Spinal cord (tissue), 9 donors: ENCODE measurements at regions not wholly inside any gene's neighbourhood (a gene's known extent, or its start where the extent isn't known, plus 50 kb on each side); places are given as distances from the start of the nearest gene placed in this dataset.
A peak's percentile ranks its signal among the peaks of the same experiment; 100 is the strongest.
"Not testable (repeated sequence)": the region's sequence is repeated elsewhere in the genome, so short reads cannot be mapped to it uniquely, and the experiment has no call there.

ENCODE experiments used
- DNase-seq, 6 donors: peaks; one replicate each; pipeline versions ENCODE4 v3.0.0 to v3.0.0-alpha.2; 2013 to 2015; ENCODE audit warnings: low spot score in 6 of 6, low read depth in 4 of 6
- H3K27ac ChIP-seq: one replicate; pipeline ENCODE4 v1.5.1; 2013; ENCODE audit warnings: low read depth, low read length, control low read depth
- H3K27me3 ChIP-seq: one replicate; pipeline ENCODE4 v1.6.1; 2013; ENCODE audit warnings: low read length; ENCODE audit not compliant: control insufficient read depth, insufficient read depth
- H3K36me3 ChIP-seq: one replicate; pipeline ENCODE4 v1.6.1; 2013; ENCODE audit warnings: low read length; ENCODE audit not compliant: control insufficient read depth, insufficient read depth
- H3K4me1 ChIP-seq: one replicate; pipeline ENCODE4 v1.6.1; 2013; ENCODE audit warnings: low read length; ENCODE audit not compliant: control insufficient read depth, insufficient read depth
- H3K4me3 ChIP-seq: one replicate; pipeline ENCODE4 v1.5.1; 2013; ENCODE audit warnings: low read depth, low read length, control low read depth
- H3K9me3 ChIP-seq: one replicate; pipeline ENCODE4 v1.6.1; 2013; ENCODE audit warnings: low read length; ENCODE audit not compliant: control insufficient read depth, insufficient read depth
- WGBS: methylation state at CpG from one replicate; pipeline ENCODE4 v1.1.5; 2013; ENCODE audit warnings: missing lambda C conversion rate; ENCODE audit not compliant: insufficient coverage; 5-methylcytosine and 5-hydroxymethylcytosine counted together
- donor health status: healthy.

DNA sequence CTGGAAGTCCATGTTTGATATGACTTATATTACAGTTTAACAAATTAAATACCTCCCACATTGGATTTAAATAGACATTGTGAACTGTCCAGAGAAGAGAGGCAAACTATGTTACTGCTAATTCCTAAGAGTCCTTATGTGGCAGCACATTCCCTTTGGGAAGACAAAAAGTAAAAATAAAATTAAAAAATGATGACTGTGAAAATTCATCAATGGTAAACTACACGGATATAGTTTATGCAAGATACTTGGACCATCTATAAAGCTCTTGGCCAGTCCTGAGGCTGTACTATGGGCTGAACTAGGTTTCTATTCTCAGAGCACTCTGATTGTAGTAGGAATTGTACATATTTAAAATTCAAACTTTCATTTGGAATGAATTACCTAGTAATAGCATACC is 206.4 kb downstream of the LRRK2 start:
- Histone ChIP-seq H3K4me3 (no peak overlapping the region), H3K4me1 (no peaks in the 10 kb centered on the region), H3K9me3 (no peaks in the 10 kb centered on the region), H3K27ac (no peak overlapping the region), H3K36me3 (no peaks in the 10 kb centered on the region), H3K27me3 (no peaks in the 10 kb centered on the region)
- no CpG with 5 or more reads among the region's 1 CpG for WGBS
- DNase-seq: no peak

- no peak overlapping the region for H3K4me3 ChIP-seq
- WGBS: no CpG with 5 or more reads among the region's 2 CpGs
- DNase-seq: no peak
These were observed 210.5 kb downstream of the LRRK2 start for GRCh38 chr12:40435251-40435650.

DNA sequence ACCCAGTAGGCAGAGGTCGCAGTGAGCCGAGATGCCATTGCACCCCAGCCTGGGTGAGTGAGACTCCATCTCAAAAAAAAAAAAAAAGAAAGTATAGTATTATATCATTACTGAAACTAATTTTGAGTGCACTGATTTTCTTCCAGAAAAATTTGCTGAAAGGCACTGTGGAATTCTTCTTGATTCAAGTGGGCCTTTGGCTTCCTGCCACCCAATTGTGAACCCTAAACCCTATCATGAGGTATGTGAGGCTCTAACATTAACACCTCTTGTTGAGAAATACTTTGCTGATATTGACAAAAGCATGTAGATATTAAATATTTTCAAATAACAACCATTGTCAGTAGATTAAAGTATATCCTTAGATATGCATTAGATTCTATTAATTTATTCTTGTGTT is 211.2 kb downstream of the LRRK2 start:
- DNase-seq: no peak
- no CpG with 5 or more reads among the region's 2 CpGs for WGBS
- H3K9me3 ChIP-seq: no peaks in the 10 kb centered on the region
- H3K36me3 ChIP-seq: no peaks in the 10 kb centered on the region
- no peak overlapping the region for H3K27ac ChIP-seq
- no peaks in the 10 kb centered on the region for H3K4me1 ChIP-seq
- H3K4me3 ChIP-seq: no peak overlapping the region
- no peaks in the 10 kb centered on the region for H3K27me3 ChIP-seq

More at GRCh38 chr12:40435251-40435650, 210.5 kb downstream of the LRRK2 start:
- no peaks in the 10 kb centered on the region for H3K27me3 ChIP-seq
- no peaks in the 10 kb centered on the region for H3K36me3 ChIP-seq
- no peaks in the 10 kb centered on the region for H3K9me3 ChIP-seq
- H3K4me1 ChIP-seq: no peaks in the 10 kb centered on the region
- H3K27ac ChIP-seq: no peak overlapping the region

GRCh38 chr12:40436564-40436963 is 211.8 kb downstream of the LRRK2 start:
- no peak for DNase-seq
- H3K27ac ChIP-seq: no peak overlapping the region
- no peaks in the 10 kb centered on the region for H3K4me1 ChIP-seq
- WGBS: no CpG with 5 or more reads among the region's 3 CpGs
- no peaks in the 10 kb centered on the region for H3K27me3 ChIP-seq
- no peaks in the 10 kb centered on the region for H3K9me3 ChIP-seq
- H3K4me3 ChIP-seq: no peak overlapping the region
- no peaks in the 10 kb centered on the region for H3K36me3 ChIP-seq

GRCh38 chr12:40439771-40440492 is 215.1 kb downstream of the LRRK2 start:
- Histone ChIP-seq H3K4me3 (no peak overlapping the region), H3K4me1 (no peaks in the 10 kb centered on the region), H3K9me3 (no peaks in the 10 kb centered on the region), H3K36me3 (no peaks in the 10 kb centered on the region), H3K27me3 (no peaks in the 10 kb centered on the region), H3K27ac (no peak overlapping the region)
- no peak for DNase-seq
- WGBS: 100% methylated on average over 1 of the region's 2 CpGs

GRCh38 chr12:40444174-40444573 is 219.4 kb downstream of the LRRK2 start:
- Histone ChIP-seq H3K9me3 (no peaks in the 10 kb centered on the region), H3K27me3 (no peaks in the 10 kb centered on the region), H3K4me3 (no peak overlapping the region), H3K36me3 (no peaks in the 10 kb centered on the region), H3K4me1 (no peaks in the 10 kb centered on the region), H3K27ac (no peak overlapping the region)
- DNase-seq: peak in 1 of 6 donors; percentile 1
- WGBS: 88% methylated on average over 4 of the region's 5 CpGs

- no peaks in the 10 kb centered on the region for H3K36me3 ChIP-seq
- H3K27ac ChIP-seq: no peak overlapping the region
- no peaks in the 10 kb centered on the region for H3K9me3 ChIP-seq
- no peak overlapping the region for H3K4me3 ChIP-seq
- peak in 2 of 6 donors; percentile 8 to 58 for DNase-seq
- no peaks in the 10 kb centered on the region for H3K27me3 ChIP-seq
- no peaks in the 10 kb centered on the region for H3K4me1 ChIP-seq
These were observed 221.6 kb downstream of the LRRK2 start for GRCh38 chr12:40446385-40446784.

- not testable (repeated sequence) for H3K9me3 ChIP-seq, H3K27ac ChIP-seq, H3K27me3 ChIP-seq, H3K4me1 ChIP-seq, DNase-seq, H3K36me3 ChIP-seq, H3K4me3 ChIP-seq
- WGBS: 100% methylated on average over 1 of the region's 1 CpG
These were observed 223.7 kb downstream of the LRRK2 start for GRCh38 chr12:40448523-40448922.

GRCh38 chr12:40451661-40452060 is 226.9 kb downstream of the LRRK2 start:
- H3K27me3 ChIP-seq: no peaks in the 10 kb centered on the region
- peak in 1 of 6 donors; percentile 1 for DNase-seq
- H3K4me3 ChIP-seq: no peak overlapping the region
- no CpG with 5 or more reads among the region's 1 CpG for WGBS
- H3K27ac ChIP-seq: no peak overlapping the region
- H3K9me3 ChIP-seq: no peaks in the 10 kb centered on the region
- H3K4me1 ChIP-seq: no peaks in the 10 kb centered on the region
- H3K36me3 ChIP-seq: no peaks in the 10 kb centered on the region

- no CpG with 5 or more reads among the region's 2 CpGs for WGBS
- Histone ChIP-seq H3K27ac (no peak overlapping the region), H3K9me3 (no peaks in the 10 kb centered on the region), H3K4me1 (no peaks in the 10 kb centered on the region), H3K4me3 (no peak overlapping the region), H3K36me3 (no peaks in the 10 kb centered on the region), H3K27me3 (no peaks in the 10 kb centered on the region)
- no peak for DNase-seq
These were observed 228.1 kb upstream of the CNTN1 start for GRCh38 chr12:40464121-40464520.
